HG02852 (cell line): ENCODE measurements at regions not wholly inside any gene's neighbourhood (a gene's known extent, or its start where the extent isn't known, plus 50 kb on each side); places are given as distances from the start of the nearest gene placed in this dataset.
"Not testable (repeated sequence)": the region's sequence is repeated elsewhere in the genome, so short reads cannot be mapped to it uniquely, and the experiment has no call there.

Experiments
- ATAC-seq: cut with Tn5 transposase; IDR thresholded peaks from one replicate; pipeline ENCODE4 v1.9.1; 2021; ENCODE audit warnings: mild to moderate bottlenecking, moderate library complexity; ENCODE audit not compliant: unreplicated experiment

- ATAC-seq: no peak
These were observed 567.5 kb downstream of the TRHDE start for GRCh38 chr12:72839696-72840095.

GRCh38 chr12:72863671-72864070 is 591.5 kb downstream of the TRHDE start:
- ATAC-seq: no peak

- no peak for ATAC-seq
These were observed 593.8 kb downstream of the TRHDE start for GRCh38 chr12:72865921-72866320.

- ATAC-seq: no peak
These were observed 596.9 kb downstream of the TRHDE start for GRCh38 chr12:72869024-72869423.

- no peak for ATAC-seq
These were observed 600.2 kb downstream of the TRHDE start for GRCh38 chr12:72872238-72872887.

- ATAC-seq: no peak
These were observed 600.8 kb downstream of the TRHDE start for GRCh38 chr12:72872996-72873395.

GRCh38 chr12:72876092-72876491 is 603.9 kb downstream of the TRHDE start:
- ATAC-seq: no peak

- no peak for ATAC-seq
These were observed 616.5 kb downstream of the TRHDE start for GRCh38 chr12:72888693-72889092.

GRCh38 chr12:72889791-72890190 is 617.6 kb downstream of the TRHDE start:
- no peak for ATAC-seq

GRCh38 chr12:72901685-72902084 is 629.5 kb downstream of the TRHDE start:
- ATAC-seq: no peak

- no peak for ATAC-seq
These were observed 653.5 kb downstream of the TRHDE start for GRCh38 chr12:72925716-72926115.

- ATAC-seq: not testable (repeated sequence)
These were observed 659.7 kb downstream of the TRHDE start for GRCh38 chr12:72931838-72932237.

- ATAC-seq: no peak
These were observed 665.3 kb downstream of the TRHDE start for GRCh38 chr12:72937486-72937885.

- no peak for ATAC-seq
These were observed 685.3 kb downstream of the TRHDE start for GRCh38 chr12:72957454-72957853.

GRCh38 chr12:72966684-72967083 is 694.5 kb downstream of the TRHDE start:
- ATAC-seq: no peak

- ATAC-seq: no peak
These were observed 702.9 kb downstream of the TRHDE start for GRCh38 chr12:72974954-72975555.

GRCh38 chr12:72978999-72979398 is 706.8 kb downstream of the TRHDE start:
- no peak for ATAC-seq

GRCh38 chr12:72982356-72982755 is 710.2 kb downstream of the TRHDE start:
- no peak for ATAC-seq

GRCh38 chr12:72986963-72987362 is 714.8 kb downstream of the TRHDE start:
- no peak for ATAC-seq

GRCh38 chr12:72989458-72989947 is 717.3 kb downstream of the TRHDE start:
- ATAC-seq: no peak

GRCh38 chr12:72995029-72995428 is 722.9 kb downstream of the TRHDE start:
- not testable (repeated sequence) for ATAC-seq

GRCh38 chr12:72995616-72996015 is 723.4 kb downstream of the TRHDE start:
- ATAC-seq: no peak

GRCh38 chr12:73001806-73002205 is 729.6 kb downstream of the TRHDE start:
- ATAC-seq: not testable (repeated sequence)
